Cardiac muscle cell (in vitro differentiated cells and primary cell): ENCODE measurements at regions not wholly inside any gene's neighbourhood (a gene's known extent, or its start where the extent isn't known, plus 50 kb on each side); places are given as distances from the start of the nearest gene placed in this dataset.

Experiments
- DNase-seq, 2 donors: peaks; one replicate each; pipeline versions ENCODE4 v3.0.0 to v3.0.0-alpha.2; 2010 to 2017; ENCODE audit warnings: low read depth in 1 of 2, low spot score in 1 of 2
- H3K27ac ChIP-seq: fragments of 200-600 bp; sonication (generic); 2 replicates; pipeline ENCODE4 v1.5.1; 2016
- H3K27me3 ChIP-seq: fragments of 200-600 bp; sonication (generic); 2 replicates; pipeline ENCODE4 v1.6.0; 2016; ENCODE audit warnings: control low read depth
- H3K36me3 ChIP-seq: fragments of 200-600 bp; sonication (generic); 2 replicates; pipeline ENCODE4 v1.5.1; 2016; ENCODE audit warnings: control low read depth
- H3K4me1 ChIP-seq: fragments of 200-600 bp; sonication (generic); 2 replicates; pipeline ENCODE4 v1.8.1; 2017; ENCODE audit warnings: low read depth, mild to moderate bottlenecking, mixed run types
- H3K4me3 ChIP-seq: fragments of 200-600 bp; sonication (generic); 2 replicates; pipeline ENCODE4 v1.5.1; 2016; ENCODE audit warnings: mild to moderate bottlenecking
- H3K9me3 ChIP-seq: fragments of 200-600 bp; sonication (generic); 2 replicates; pipeline ENCODE4 v1.5.1; 2017; ENCODE audit warnings: low read depth, mild to moderate bottlenecking, control low read depth
- TF ChIP-seq, protein P1 (sequence below): IDR thresholded peaks from 2 replicates; pipeline ENCODE4 v1.5.1; 2012; ENCODE audit warnings: low read depth, mild to moderate bottlenecking, low read length

- no peak overlapping the region for H3K27ac ChIP-seq
- DNase-seq = no peak
- TF ChIP-seq, protein P1, sequence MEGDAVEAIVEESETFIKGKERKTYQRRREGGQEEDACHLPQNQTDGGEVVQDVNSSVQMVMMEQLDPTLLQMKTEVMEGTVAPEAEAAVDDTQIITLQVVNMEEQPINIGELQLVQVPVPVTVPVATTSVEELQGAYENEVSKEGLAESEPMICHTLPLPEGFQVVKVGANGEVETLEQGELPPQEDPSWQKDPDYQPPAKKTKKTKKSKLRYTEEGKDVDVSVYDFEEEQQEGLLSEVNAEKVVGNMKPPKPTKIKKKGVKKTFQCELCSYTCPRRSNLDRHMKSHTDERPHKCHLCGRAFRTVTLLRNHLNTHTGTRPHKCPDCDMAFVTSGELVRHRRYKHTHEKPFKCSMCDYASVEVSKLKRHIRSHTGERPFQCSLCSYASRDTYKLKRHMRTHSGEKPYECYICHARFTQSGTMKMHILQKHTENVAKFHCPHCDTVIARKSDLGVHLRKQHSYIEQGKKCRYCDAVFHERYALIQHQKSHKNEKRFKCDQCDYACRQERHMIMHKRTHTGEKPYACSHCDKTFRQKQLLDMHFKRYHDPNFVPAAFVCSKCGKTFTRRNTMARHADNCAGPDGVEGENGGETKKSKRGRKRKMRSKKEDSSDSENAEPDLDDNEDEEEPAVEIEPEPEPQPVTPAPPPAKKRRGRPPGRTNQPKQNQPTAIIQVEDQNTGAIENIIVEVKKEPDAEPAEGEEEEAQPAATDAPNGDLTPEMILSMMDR = no peak
- no peaks in the 10 kb centered on the region for H3K4me1 ChIP-seq
- no peaks in the 10 kb centered on the region for H3K27me3 ChIP-seq
- H3K36me3 ChIP-seq = no peaks in the 10 kb centered on the region
- H3K4me3 ChIP-seq = no peak overlapping the region
- H3K9me3 ChIP-seq = no peaks in the 10 kb centered on the region
Measured at GRCh38 chr3:195010551-195011100, 260.3 kb downstream of the XXYLT1 start.

GRCh38 chr3:195011231-195011834, 259.6 kb downstream of the XXYLT1 start:
- no peak for DNase-seq
- Histone ChIP-seq H3K4me3 (no peak overlapping the region), H3K27ac (no peak overlapping the region), H3K4me1 (no peaks in the 10 kb centered on the region), H3K9me3 (no peaks in the 10 kb centered on the region), H3K36me3 (no peaks in the 10 kb centered on the region), H3K27me3 (no peaks in the 10 kb centered on the region)
- TF ChIP-seq, protein P1 = no peak

DNA sequence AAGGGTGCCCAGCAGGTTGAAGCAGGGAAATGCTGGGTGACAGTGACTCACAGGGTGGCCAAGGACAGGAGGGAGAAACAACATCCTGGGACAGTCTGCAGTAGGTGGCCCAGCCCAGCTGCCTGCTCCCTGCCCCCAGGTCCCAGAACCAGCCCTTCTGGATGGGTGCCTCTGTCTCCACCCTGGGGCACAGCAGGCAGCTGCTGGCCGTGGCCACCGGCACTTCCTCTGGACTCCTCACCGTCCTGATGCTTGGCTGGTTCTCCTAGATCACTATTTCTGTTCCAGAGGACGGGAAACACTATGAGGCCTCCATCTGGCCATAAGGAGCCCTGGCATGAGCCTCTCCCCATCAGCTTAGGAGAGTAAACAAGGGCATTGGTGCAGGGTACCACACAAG, 258.9 kb downstream of the XXYLT1 start:
- Histone ChIP-seq H3K27me3 (no peaks in the 10 kb centered on the region), H3K4me1 (no peaks in the 10 kb centered on the region), H3K36me3 (no peaks in the 10 kb centered on the region), H3K4me3 (no peak overlapping the region), H3K27ac (no peak overlapping the region), H3K9me3 (no peaks in the 10 kb centered on the region)
- TF ChIP-seq, protein P1 = no peak
- DNase-seq = no peak

- no peak overlapping the region for H3K27ac ChIP-seq
- H3K27me3 ChIP-seq = no peaks in the 10 kb centered on the region
- TF ChIP-seq, protein P1 = no peak
- DNase-seq = no peak
- H3K9me3 ChIP-seq = no peaks in the 10 kb centered on the region
- H3K36me3 ChIP-seq = no peaks in the 10 kb centered on the region
- no peaks in the 10 kb centered on the region for H3K4me1 ChIP-seq
- no peak overlapping the region for H3K4me3 ChIP-seq
Measured at GRCh38 chr3:195012571-195012970, 258.4 kb downstream of the XXYLT1 start.

DNA sequence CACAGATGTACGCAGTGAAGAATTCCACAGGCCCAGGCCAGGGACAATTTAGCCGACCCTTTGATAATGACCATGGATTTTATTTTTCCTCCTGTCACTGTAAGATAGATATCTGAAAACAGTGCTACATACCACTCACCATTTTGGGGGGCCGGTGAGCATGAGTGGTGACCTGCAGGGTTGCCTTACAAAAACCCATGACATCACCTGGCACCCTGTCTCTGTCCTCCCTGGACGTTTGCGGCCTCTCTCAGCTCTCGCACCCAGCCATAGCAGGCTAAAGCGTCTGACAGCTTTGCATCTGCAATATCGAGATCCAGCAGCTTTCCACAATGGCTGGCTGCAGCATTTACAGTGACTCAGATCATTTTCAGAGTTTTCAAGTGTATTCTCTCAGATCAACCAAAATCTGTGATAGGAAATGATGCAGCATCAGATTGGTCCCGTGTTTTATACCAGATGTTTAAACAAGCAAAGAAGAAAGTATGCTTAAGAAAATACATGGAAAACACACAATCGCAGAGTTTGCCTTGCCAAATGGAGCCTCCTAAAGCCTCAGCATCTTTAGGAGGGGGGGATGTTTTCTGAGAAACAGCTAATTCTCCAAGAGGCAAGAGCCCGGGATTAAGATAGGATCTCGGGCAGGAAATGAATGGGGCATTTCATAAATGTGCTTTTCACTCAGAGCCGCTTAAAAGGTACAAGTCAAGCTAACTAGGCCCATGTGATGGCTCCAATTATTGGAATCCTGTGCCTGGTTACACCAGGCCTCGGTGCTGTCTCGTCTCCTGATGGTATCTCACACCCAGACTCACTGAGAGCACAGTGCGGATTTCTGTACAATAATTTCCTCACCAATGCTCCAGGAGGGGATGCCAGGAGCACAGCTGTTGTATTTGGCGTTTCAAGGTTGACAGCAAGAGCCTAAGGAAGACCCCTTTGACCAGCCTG, 257.3 kb downstream of the XXYLT1 start:
- Histone ChIP-seq H3K9me3 (no peaks in the 10 kb centered on the region), H3K27ac (no peak overlapping the region), H3K27me3 (no peaks in the 10 kb centered on the region), H3K4me3 (no peak overlapping the region), H3K36me3 (no peaks in the 10 kb centered on the region), H3K4me1 (no peaks in the 10 kb centered on the region)
- TF ChIP-seq, protein P1 = no peak
- DNase-seq = no peak
